Gastroesophageal sphincter (tissue), 4 donors: ENCODE measurements at regions not wholly inside any gene's neighbourhood (a gene's known extent, or its start where the extent isn't known, plus 50 kb on each side); places are given as distances from the start of the nearest gene placed in this dataset.

ENCODE experiments used
- ATAC-seq: fragments of 150-250 bp; one replicate; pipeline ENCODE4 v1.9.1; 2016; ENCODE audit warnings: mild to moderate bottlenecking, moderate library complexity
- H3K27ac ChIP-seq, 4 donors: fragments of 200-600 bp; sonication (generic) in 3 of 4; 1 replicate in 3 of 4; 2 replicates in 1 of 4; pipeline ENCODE4 v1.5.1; 2016 to 2019
- H3K27me3 ChIP-seq: fragments of 200-600 bp; sonication (generic); one replicate; pipeline ENCODE4 v1.5.1; 2019
- H3K36me3 ChIP-seq, 2 donors: fragments of 200-600 bp; sonication (generic); one replicate each; pipeline ENCODE4 v1.5.1; 2019; ENCODE audit warnings: control low read depth in 1 of 2
- H3K4me1 ChIP-seq, 3 donors: fragments of 200-600 bp; sonication (generic); 1 replicate in 2 of 3; 2 replicates in 1 of 3; pipeline ENCODE4 v1.5.1; 2016 to 2019; ENCODE audit warnings: control low read depth in 2 of 3
- H3K4me3 ChIP-seq, 2 donors: fragments of 200-600 bp; sonication (generic); one replicate each; pipeline ENCODE4 v1.5.1; 2019; ENCODE audit warnings: mild to moderate bottlenecking in 1 of 2, moderate library complexity in 1 of 2
- H3K9me3 ChIP-seq, 3 donors: fragments of 200-600 bp; sonication (generic); one replicate each; pipeline ENCODE4 v1.5.1; 2017 to 2019; ENCODE audit warnings: control low read depth in 2 of 3
- CTCF ChIP-seq, 4 experiments: fragments of 200-600 bp in 2 of 4; fragments of 450-650 bp in 2 of 4; sonication (generic) in 1 of 4; IDR thresholded peaks; one replicate each; pipeline ENCODE4 v1.5.1; 2017 to 2019; ENCODE audit warnings: antibody characterized with exemption in 4 of 4, mild to moderate bottlenecking in 2 of 4, moderate library complexity in 2 of 4
- EP300 ChIP-seq: sonication (generic); formaldehyde crosslinking; IDR thresholded peaks from one replicate; pipeline ENCODE4 v1.6.1; 2017; ENCODE audit warnings: antibody characterized with exemption, mild to moderate bottlenecking
- POLR2A ChIP-seq, 2 donors: fragments of 450-650 bp; IDR thresholded peaks; one replicate each; pipeline ENCODE4 v1.6.1; 2017; ENCODE audit warnings: antibody characterized with exemption in 2 of 2, mild to moderate bottlenecking in 2 of 2, moderate library complexity in 1 of 2
- POLR2AphosphoS5 ChIP-seq: sonication (generic); formaldehyde crosslinking; IDR thresholded peaks from one replicate; pipeline ENCODE4 v1.6.1; 2017; ENCODE audit warnings: antibody characterized with exemption
- WGBS, 2 donors: methylation state at CpG; one replicate each; pipeline ENCODE4 v1.1.5; 2018; ENCODE audit warnings: low coverage in 1 of 2; 5-methylcytosine and 5-hydroxymethylcytosine counted together

GRCh38 chr22:48857202-48857805 lies 970.4 kb downstream of the BRD1 start:
- Histone ChIP-seq H3K27ac (no peak overlapping the region), H3K9me3 (no peaks in the 10 kb centered on the region), H3K27me3 (peaks cover 23% of the 10 kb centered on the region), H3K4me3 (no peak overlapping the region), H3K36me3 (no peaks in the 10 kb centered on the region), H3K4me1 (no peaks in the 10 kb centered on the region)
- ATAC-seq: no peak
- WGBS, 2 donors: 78 to 84% methylated on average over 9 to 11 of the region's 13 CpGs
- TF ChIP-seq CTCF (IDR thresholded peaks at IDR 0.05) (no peak), POLR2AphosphoS5 (no peak), EP300 (no peak), POLR2A (IDR thresholded peaks at IDR 0.05) (no peak)

- Histone ChIP-seq H3K4me1 (no peaks in the 10 kb centered on the region), H3K4me3 (no peak overlapping the region), H3K9me3 (no peaks in the 10 kb centered on the region), H3K27me3 (peaks cover 23% of the 10 kb centered on the region), H3K36me3 (no peaks in the 10 kb centered on the region), H3K27ac (no peak overlapping the region)
- WGBS, 2 donors: 100% methylated on average over 1 of the region's 8 CpGs; no CpG with 5 or more reads in 1 of the 2 donors
- ATAC-seq: no peak
- TF ChIP-seq POLR2A (IDR thresholded peaks at IDR 0.05): no peak
Observed at GRCh38 chr22:48856308-48856615, 971.4 kb downstream of the BRD1 start.

DNA sequence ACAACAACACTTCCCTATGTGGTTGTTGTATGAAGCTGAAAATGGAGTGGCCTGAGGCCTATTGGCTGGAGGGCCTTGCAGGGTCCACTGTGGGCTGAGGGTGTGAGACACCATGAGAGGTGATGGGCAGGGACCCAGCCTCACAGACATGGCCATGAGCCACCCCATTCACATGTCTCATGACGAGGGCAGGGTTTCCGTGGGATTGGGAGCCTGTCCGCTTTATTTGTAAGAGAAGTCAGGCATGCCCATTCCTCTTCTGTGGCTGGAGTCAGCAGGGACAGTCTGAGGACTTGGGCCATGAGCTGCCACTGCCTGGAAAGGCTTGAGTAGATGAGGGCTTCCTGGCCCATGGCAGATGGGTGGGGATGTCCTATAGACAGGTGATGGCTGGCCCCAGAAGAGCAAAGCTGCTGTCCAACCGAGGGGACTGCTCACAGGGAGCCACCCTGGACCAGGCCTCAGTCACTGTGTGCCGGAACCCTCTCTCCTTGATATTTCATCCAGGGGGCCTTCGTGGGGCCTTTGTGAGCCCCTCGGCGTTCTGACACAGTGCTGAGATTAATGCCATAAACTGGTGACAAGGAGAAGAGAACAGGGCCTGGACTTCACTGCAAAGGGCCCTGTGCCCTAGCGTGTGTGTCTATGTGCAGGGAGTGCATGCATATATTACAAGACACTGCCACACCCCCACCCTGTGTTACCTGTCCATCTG lies 971.9 kb downstream of the BRD1 start:
- Histone ChIP-seq H3K9me3 (no peaks in the 10 kb centered on the region), H3K27ac (no peak overlapping the region), H3K27me3 (peaks cover 21% of the 10 kb centered on the region), H3K4me1 (no peaks in the 10 kb centered on the region), H3K36me3 (no peaks in the 10 kb centered on the region), H3K4me3 (no peak overlapping the region)
- WGBS, 2 donors: 97% methylated on average over 6 of the region's 9 CpGs; no CpG with 5 or more reads in 1 of the 2 donors
- TF ChIP-seq POLR2A (IDR thresholded peaks at IDR 0.05) (no peak), CTCF (IDR thresholded peaks at IDR 0.05) (no peak), POLR2AphosphoS5 (no peak), EP300 (no peak)
- ATAC-seq: no peak

DNA sequence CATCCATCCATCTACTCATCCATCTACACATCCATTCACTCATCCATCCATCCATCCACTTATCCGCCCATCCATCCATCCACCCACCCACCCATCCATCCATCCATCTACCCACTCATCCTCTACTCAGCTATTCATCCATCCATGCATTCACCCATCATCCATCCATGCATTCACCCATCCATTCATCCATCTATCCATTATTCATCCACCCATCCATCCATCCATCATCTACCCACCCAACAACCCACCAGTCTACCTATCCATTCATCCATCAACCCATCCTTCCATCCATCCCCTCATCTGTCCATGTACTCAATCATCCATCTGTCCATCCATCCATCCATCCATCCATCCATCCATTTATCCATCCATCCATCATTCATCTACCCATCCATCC lies 972.7 kb downstream of the BRD1 start:
- WGBS, 2 donors: 38 to 75% methylated on average over 1 of the region's 1 CpG
- H3K27ac ChIP-seq: no peak overlapping the region
- ATAC-seq: no peak

GRCh38 chr22:48853627-48854240 lies 973.9 kb downstream of the BRD1 start:
- no peak for ATAC-seq
- 69% methylated on average over 3 of the region's 7 CpGs; no CpG with 5 or more reads in 1 of the 2 donors for WGBS, 2 donors
- Histone ChIP-seq H3K9me3 (no peaks in the 10 kb centered on the region), H3K36me3 (no peaks in the 10 kb centered on the region), H3K4me1 (no peaks in the 10 kb centered on the region), H3K27me3 (peaks cover 20% of the 10 kb centered on the region), H3K27ac (no peak overlapping the region), H3K4me3 (no peak overlapping the region)
- TF ChIP-seq EP300: no peak
- TF ChIP-seq POLR2AphosphoS5: no peak
- no peak for TF ChIP-seq CTCF (IDR thresholded peaks at IDR 0.05)
- TF ChIP-seq POLR2A (IDR thresholded peaks at IDR 0.05): no peak

More for the DNA sequence above, 972.7 kb downstream of the BRD1 start:
- no peak overlapping the region for H3K4me3 ChIP-seq
- H3K4me1 ChIP-seq: no peaks in the 10 kb centered on the region
- no peaks in the 10 kb centered on the region for H3K9me3 ChIP-seq
- H3K27me3 ChIP-seq: peaks cover 23% of the 10 kb centered on the region
- H3K36me3 ChIP-seq: no peaks in the 10 kb centered on the region
- TF ChIP-seq EP300: no peak
- TF ChIP-seq CTCF (IDR thresholded peaks at IDR 0.05): no peak
- no peak for TF ChIP-seq POLR2AphosphoS5
- no peak for TF ChIP-seq POLR2A (IDR thresholded peaks at IDR 0.05)
